Panc1 (cell line): ENCODE measurements at regions not wholly inside any gene's neighbourhood (a gene's known extent, or its start where the extent isn't known, plus 50 kb on each side); places are given as distances from the start of the nearest gene placed in this dataset.

Experiments used
- ATAC-seq: fragments of 200-7000 bp; cut with Tn5 transposase; 2 replicates; pipeline ENCODE4 v1.9.1; 2020; ENCODE audit warnings: mild to moderate bottlenecking, moderate library complexity
- BruUV-seq: library from RNA; stranded (reverse); fragments of 400-500 nt; replicated peaks from 2 replicates; lab custom pipeline; 2021; lab: Mats Ljungman, UMichigan
- CTCF ChIA-PET: fragments of 300-600 bp; sonication (Branson Sonifier 250); formaldehyde crosslinking; loops from one replicate; lab custom pipeline; 2022; ENCODE audit warnings: antibody characterized with exemption; lab: Charles Lee
- POLR2A ChIA-PET: fragments of 300-600 bp; sonication (Branson Sonifier 250); formaldehyde crosslinking; loops from one replicate; lab custom pipeline; 2022; ENCODE audit warnings: antibody characterized with exemption; lab: Charles Lee
- DNase-seq: peaks from one replicate; pipeline ENCODE4 v3.0.0-alpha.2; 2010; ENCODE audit warnings: low read depth, low spot score
- H3K27ac ChIP-seq: 2 replicates; pipeline ENCODE4 v1.5.1; 2011; ENCODE audit warnings: mild to moderate bottlenecking, low read length, inconsistent platforms
- H3K27me3 ChIP-seq: fragments of 200-500 bp; sonication (Bioruptor generic); 2 replicates; pipeline ENCODE4 v1.6.0; 2014; ENCODE audit warnings: low read length, inconsistent platforms; ENCODE audit not compliant: control insufficient read depth, insufficient read depth
- H3K36me3 ChIP-seq: fragments of 200-500 bp; sonication (Bioruptor generic); 2 replicates; pipeline ENCODE4 v1.5.1; 2014; ENCODE audit warnings: inconsistent platforms, mild to moderate bottlenecking, low read length, moderate library complexity; ENCODE audit not compliant: control insufficient read depth, insufficient read depth
- H3K4me1 ChIP-seq: 2 replicates; pipeline ENCODE4 v1.5.1; 2011; ENCODE audit warnings: inconsistent platforms, mild to moderate bottlenecking, low read length, moderate library complexity; ENCODE audit not compliant: control insufficient read depth, insufficient read depth
- H3K4me3 ChIP-seq, 2 experiments: 2 replicates each; pipeline ENCODE4 v1.5.1; 2011 to 2012; ENCODE audit warnings: low read depth in 2 of 2, low read length in 2 of 2, mild to moderate bottlenecking in 2 of 2, inconsistent platforms in 1 of 2, moderate library complexity in 1 of 2
- H3K9me3 ChIP-seq: fragments of 200-500 bp; sonication (Bioruptor generic); 2 replicates; pipeline ENCODE4 v1.5.1; 2014; ENCODE audit warnings: low read depth, mild to moderate bottlenecking, inconsistent platforms, low read length, moderate library complexity; ENCODE audit not compliant: control insufficient read depth, insufficient read depth
- POLR2AphosphoS5 ChIP-seq: IDR thresholded peaks from 2 replicates; pipeline ENCODE4 v1.6.1; 2012; ENCODE audit warnings: mild to moderate bottlenecking, low read depth, low read length, moderate library complexity
- SIN3A ChIP-seq: IDR thresholded peaks from 2 replicates; pipeline ENCODE4 v1.6.1; 2012; ENCODE audit warnings: low read depth, mild to moderate bottlenecking, low read length, moderate library complexity, borderline replicate concordance; ENCODE audit not compliant: insufficient read depth
- TCF7L2 ChIP-seq: IDR thresholded peaks from 2 replicates; pipeline ENCODE4 v1.6.1; 2011; ENCODE audit warnings: mild to moderate bottlenecking, low read depth, low read length, inconsistent platforms
- in situ Hi-C: cut with HindIII; loops from 2 replicates; pipeline ENCODE4 v1.10.0; 2016; ENCODE audit warnings: low sequenced_read_pairs, low pct_unique_long_range_greater_than_20kb
- intact Hi-C: fragments of 100-400 bp; cut with micrococcal nuclease; formaldehyde crosslinking; loops from one replicate; pipeline ENCODE4 v1.10.0; 2022; ENCODE audit not compliant: unreplicated experiment
- TF ChIP-seq, protein P1 (sequence below), 2 experiments: IDR thresholded peaks; 2 replicates each; pipeline ENCODE4 v1.6.1; 2011 to 2012; ENCODE audit warnings: low read depth in 2 of 2, control low read depth in 1 of 2, low read length in 1 of 2, mild to moderate bottlenecking in 1 of 2, moderate library complexity in 1 of 2; ENCODE audit not compliant: insufficient read depth in 1 of 2
- TF ChIP-seq, protein P2 (sequence below): fragments of 450-650 bp; IDR thresholded peaks from 2 replicates; pipeline ENCODE4 v1.5.1; 2017; ENCODE audit warnings: mild to moderate bottlenecking

GRCh38 chr18:53819174-53819573 is 405.3 kb downstream of the MBD2 start:
- intact Hi-C loops: no loop called here
- no peak for ATAC-seq
- BruUV-seq: no TSS peak
- Histone ChIP-seq H3K27ac (no peak overlapping the region), H3K27me3 (no peaks in the 10 kb centered on the region), H3K4me3 (no peak overlapping the region), H3K36me3 (no peaks in the 10 kb centered on the region), H3K9me3 (no peaks in the 10 kb centered on the region), H3K4me1 (no peaks in the 10 kb centered on the region)
- CTCF ChIA-PET: no interaction called here
- TF ChIP-seq, protein P1, sequence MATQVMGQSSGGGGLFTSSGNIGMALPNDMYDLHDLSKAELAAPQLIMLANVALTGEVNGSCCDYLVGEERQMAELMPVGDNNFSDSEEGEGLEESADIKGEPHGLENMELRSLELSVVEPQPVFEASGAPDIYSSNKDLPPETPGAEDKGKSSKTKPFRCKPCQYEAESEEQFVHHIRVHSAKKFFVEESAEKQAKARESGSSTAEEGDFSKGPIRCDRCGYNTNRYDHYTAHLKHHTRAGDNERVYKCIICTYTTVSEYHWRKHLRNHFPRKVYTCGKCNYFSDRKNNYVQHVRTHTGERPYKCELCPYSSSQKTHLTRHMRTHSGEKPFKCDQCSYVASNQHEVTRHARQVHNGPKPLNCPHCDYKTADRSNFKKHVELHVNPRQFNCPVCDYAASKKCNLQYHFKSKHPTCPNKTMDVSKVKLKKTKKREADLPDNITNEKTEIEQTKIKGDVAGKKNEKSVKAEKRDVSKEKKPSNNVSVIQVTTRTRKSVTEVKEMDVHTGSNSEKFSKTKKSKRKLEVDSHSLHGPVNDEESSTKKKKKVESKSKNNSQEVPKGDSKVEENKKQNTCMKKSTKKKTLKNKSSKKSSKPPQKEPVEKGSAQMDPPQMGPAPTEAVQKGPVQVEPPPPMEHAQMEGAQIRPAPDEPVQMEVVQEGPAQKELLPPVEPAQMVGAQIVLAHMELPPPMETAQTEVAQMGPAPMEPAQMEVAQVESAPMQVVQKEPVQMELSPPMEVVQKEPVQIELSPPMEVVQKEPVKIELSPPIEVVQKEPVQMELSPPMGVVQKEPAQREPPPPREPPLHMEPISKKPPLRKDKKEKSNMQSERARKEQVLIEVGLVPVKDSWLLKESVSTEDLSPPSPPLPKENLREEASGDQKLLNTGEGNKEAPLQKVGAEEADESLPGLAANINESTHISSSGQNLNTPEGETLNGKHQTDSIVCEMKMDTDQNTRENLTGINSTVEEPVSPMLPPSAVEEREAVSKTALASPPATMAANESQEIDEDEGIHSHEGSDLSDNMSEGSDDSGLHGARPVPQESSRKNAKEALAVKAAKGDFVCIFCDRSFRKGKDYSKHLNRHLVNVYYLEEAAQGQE (IDR thresholded peaks at IDR 0.05; ENCODE audit: insufficient read depth in 1 of 2, low read depth in 2 of 2, low read length in 1 of 2): no peak
- TF ChIP-seq, protein P2, sequence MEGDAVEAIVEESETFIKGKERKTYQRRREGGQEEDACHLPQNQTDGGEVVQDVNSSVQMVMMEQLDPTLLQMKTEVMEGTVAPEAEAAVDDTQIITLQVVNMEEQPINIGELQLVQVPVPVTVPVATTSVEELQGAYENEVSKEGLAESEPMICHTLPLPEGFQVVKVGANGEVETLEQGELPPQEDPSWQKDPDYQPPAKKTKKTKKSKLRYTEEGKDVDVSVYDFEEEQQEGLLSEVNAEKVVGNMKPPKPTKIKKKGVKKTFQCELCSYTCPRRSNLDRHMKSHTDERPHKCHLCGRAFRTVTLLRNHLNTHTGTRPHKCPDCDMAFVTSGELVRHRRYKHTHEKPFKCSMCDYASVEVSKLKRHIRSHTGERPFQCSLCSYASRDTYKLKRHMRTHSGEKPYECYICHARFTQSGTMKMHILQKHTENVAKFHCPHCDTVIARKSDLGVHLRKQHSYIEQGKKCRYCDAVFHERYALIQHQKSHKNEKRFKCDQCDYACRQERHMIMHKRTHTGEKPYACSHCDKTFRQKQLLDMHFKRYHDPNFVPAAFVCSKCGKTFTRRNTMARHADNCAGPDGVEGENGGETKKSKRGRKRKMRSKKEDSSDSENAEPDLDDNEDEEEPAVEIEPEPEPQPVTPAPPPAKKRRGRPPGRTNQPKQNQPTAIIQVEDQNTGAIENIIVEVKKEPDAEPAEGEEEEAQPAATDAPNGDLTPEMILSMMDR: no peak
- no peak for TF ChIP-seq SIN3A
- no peak for TF ChIP-seq POLR2AphosphoS5
- no peak for TF ChIP-seq TCF7L2
- POLR2A ChIA-PET: no interaction called here
- in situ Hi-C loops: no loop called here
- no peak for DNase-seq

GRCh38 chr18:53817976-53818950 is 406.2 kb downstream of the MBD2 start:
- ChIA-PET CTCF (no interaction called here), POLR2A (no interaction called here)
- BruUV-seq: no TSS peak
- DNase-seq (no peak), ATAC-seq (no peak)
- TF ChIP-seq, protein P2: no peak
- TF ChIP-seq TCF7L2: no peak
- no peak for TF ChIP-seq POLR2AphosphoS5
- TF ChIP-seq, protein P1 (IDR thresholded peaks at IDR 0.05; ENCODE audit: insufficient read depth in 1 of 2, low read depth in 2 of 2, low read length in 1 of 2): no peak
- TF ChIP-seq SIN3A: no peak
- in situ Hi-C loops (no loop called here), intact Hi-C loops (no loop called here)
- Histone ChIP-seq H3K4me1 (no peaks in the 10 kb centered on the region), H3K9me3 (no peaks in the 10 kb centered on the region), H3K4me3 (no peak overlapping the region), H3K27ac (no peak overlapping the region), H3K27me3 (no peaks in the 10 kb centered on the region), H3K36me3 (no peaks in the 10 kb centered on the region)
